GM19395 (cell line): ENCODE measurements at regions not wholly inside any gene's neighbourhood (a gene's known extent, or its start where the extent isn't known, plus 50 kb on each side); places are given as distances from the start of the nearest gene placed in this dataset.
A peak's percentile ranks its signal among the peaks of the same experiment; 100 is the strongest.
"Not testable (repeated sequence)": the region's sequence is repeated elsewhere in the genome, so short reads cannot be mapped to it uniquely, and the experiment has no call there.

Experiments used
- ATAC-seq: cut with Tn5 transposase; IDR thresholded peaks from one replicate; pipeline ENCODE4 v1.9.1; 2021; ENCODE audit warnings: mild to moderate bottlenecking, moderate library complexity; ENCODE audit not compliant: unreplicated experiment

GRCh38 chr5:69000949-69001348 lies 92.9 kb upstream of the SLC30A5 start:
- no peak for ATAC-seq

- ATAC-seq = no peak
These were observed 92.2 kb upstream of the SLC30A5 start for GRCh38 chr5:69001627-69002026.

- no peak for ATAC-seq
These were observed 89.7 kb upstream of the SLC30A5 start for GRCh38 chr5:69004127-69004526.

GRCh38 chr5:69004676-69005075 lies 89.1 kb upstream of the SLC30A5 start:
- no peak for ATAC-seq

GRCh38 chr5:69006030-69006429 lies 87.8 kb upstream of the SLC30A5 start:
- ATAC-seq = no peak

- no peak for ATAC-seq
These were observed 86.7 kb upstream of the SLC30A5 start for GRCh38 chr5:69007163-69007562.

- ATAC-seq = peak; percentile 94
These were observed 86.0 kb upstream of the SLC30A5 start for GRCh38 chr5:69007726-69008368.

GRCh38 chr5:69010476-69010875 lies 83.3 kb upstream of the SLC30A5 start:
- no peak for ATAC-seq

- ATAC-seq = no peak
These were observed 81.9 kb upstream of the SLC30A5 start for GRCh38 chr5:69011910-69012309.

GRCh38 chr5:69013481-69013880 lies 80.3 kb upstream of the SLC30A5 start:
- no peak for ATAC-seq

- ATAC-seq = not testable (repeated sequence)
These were observed 79.8 kb upstream of the SLC30A5 start for GRCh38 chr5:69014007-69014406.

GRCh38 chr5:69019668-69020375 lies 74.0 kb upstream of the SLC30A5 start:
- no peak for ATAC-seq

- ATAC-seq = no peak
These were observed 69.6 kb upstream of the SLC30A5 start for GRCh38 chr5:69024241-69024651.

GRCh38 chr5:69029292-69029691 lies 64.5 kb upstream of the SLC30A5 start:
- no peak for ATAC-seq

- ATAC-seq = no peak
These were observed 63.3 kb upstream of the SLC30A5 start for GRCh38 chr5:69030358-69031062.

- ATAC-seq = no peak
These were observed 61.8 kb upstream of the SLC30A5 start for GRCh38 chr5:69032009-69032408.

- ATAC-seq = no peak
These were observed 60.1 kb upstream of the SLC30A5 start for GRCh38 chr5:69033690-69034089.

- ATAC-seq = no peak
These were observed 58.9 kb upstream of the SLC30A5 start for GRCh38 chr5:69034898-69035297.

- ATAC-seq = no peak
These were observed 58.1 kb upstream of the SLC30A5 start for GRCh38 chr5:69035665-69036064.

- no peak for ATAC-seq
These were observed 55.3 kb upstream of the SLC30A5 start for GRCh38 chr5:69038539-69038938.

GRCh38 chr5:69039829-69040228 lies 54.0 kb upstream of the SLC30A5 start:
- no peak for ATAC-seq

- peak; percentile 40 for ATAC-seq
These were observed 51.3 kb upstream of the SLC30A5 start for GRCh38 chr5:69042500-69042899.
